ENCODE measurements at regions not wholly inside any gene's neighbourhood (a gene's known extent, or its start where the extent isn't known, plus 50 kb on each side); places are given as distances from the start of the nearest gene placed in this dataset.

DNA sequence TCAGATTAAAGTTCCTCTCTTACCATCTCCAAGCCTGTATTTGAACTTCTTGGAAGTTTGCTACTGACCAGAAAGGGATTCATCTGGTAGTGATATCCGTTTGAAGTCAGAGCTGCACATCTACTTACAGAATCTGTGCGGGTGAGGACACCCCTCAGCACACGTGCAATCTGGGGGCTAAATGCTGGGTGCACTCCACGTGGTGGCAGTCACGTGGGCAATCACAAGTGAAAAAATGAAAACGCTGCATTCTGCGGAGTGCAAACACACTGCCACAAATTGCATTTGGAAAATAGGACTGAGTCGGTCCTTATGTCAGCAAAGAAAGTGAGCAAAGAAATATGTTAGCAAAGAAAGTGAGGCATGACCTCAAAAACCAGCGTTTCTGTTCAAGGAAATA lies 76.1 kb upstream of the GYPC start:
- TF ChIP-seq, protein P1, sequence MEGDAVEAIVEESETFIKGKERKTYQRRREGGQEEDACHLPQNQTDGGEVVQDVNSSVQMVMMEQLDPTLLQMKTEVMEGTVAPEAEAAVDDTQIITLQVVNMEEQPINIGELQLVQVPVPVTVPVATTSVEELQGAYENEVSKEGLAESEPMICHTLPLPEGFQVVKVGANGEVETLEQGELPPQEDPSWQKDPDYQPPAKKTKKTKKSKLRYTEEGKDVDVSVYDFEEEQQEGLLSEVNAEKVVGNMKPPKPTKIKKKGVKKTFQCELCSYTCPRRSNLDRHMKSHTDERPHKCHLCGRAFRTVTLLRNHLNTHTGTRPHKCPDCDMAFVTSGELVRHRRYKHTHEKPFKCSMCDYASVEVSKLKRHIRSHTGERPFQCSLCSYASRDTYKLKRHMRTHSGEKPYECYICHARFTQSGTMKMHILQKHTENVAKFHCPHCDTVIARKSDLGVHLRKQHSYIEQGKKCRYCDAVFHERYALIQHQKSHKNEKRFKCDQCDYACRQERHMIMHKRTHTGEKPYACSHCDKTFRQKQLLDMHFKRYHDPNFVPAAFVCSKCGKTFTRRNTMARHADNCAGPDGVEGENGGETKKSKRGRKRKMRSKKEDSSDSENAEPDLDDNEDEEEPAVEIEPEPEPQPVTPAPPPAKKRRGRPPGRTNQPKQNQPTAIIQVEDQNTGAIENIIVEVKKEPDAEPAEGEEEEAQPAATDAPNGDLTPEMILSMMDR (conservative IDR thresholded peaks at IDR 0.05), result no peak
- no peak for TF ChIP-seq EZH2 (IDR thresholded peaks at IDR 0.05; ENCODE audit: low read depth)

Measured in PC-9 (cell line).